Type B pancreatic cell (in vitro differentiated cells): ENCODE measurements at regions not wholly inside any gene's neighbourhood (a gene's known extent, or its start where the extent isn't known, plus 50 kb on each side); places are given as distances from the start of the nearest gene placed in this dataset.

Experiments
- DNase-seq: peaks from one replicate; pipeline ENCODE4 v3.0.0; 2021; ENCODE audit warnings: mixed read lengths; ENCODE audit not compliant: unreplicated experiment; ENCODE audit errors: extremely low spot score
- H3K27ac Mint-ChIP-seq: 2 replicates; pipeline ENCODE4 v1.8.0; 2021; ENCODE audit warnings: mild to moderate bottlenecking, mixed read lengths
- H3K27me3 Mint-ChIP-seq: 2 replicates; pipeline ENCODE4 v1.8.0; 2021; ENCODE audit warnings: mixed read lengths
- H3K36me3 Mint-ChIP-seq: 2 replicates; pipeline ENCODE4 v1.8.0; 2021; ENCODE audit warnings: mixed read lengths
- H3K4me1 Mint-ChIP-seq: one replicate; pipeline ENCODE4 v1.8.0; 2021; ENCODE audit warnings: mixed read lengths; ENCODE audit not compliant: unreplicated experiment
- H3K4me3 Mint-ChIP-seq: 2 replicates; pipeline ENCODE4 v1.8.0; 2021; ENCODE audit warnings: mild to moderate bottlenecking, mixed read lengths
- H3K9me3 Mint-ChIP-seq: 2 replicates; pipeline ENCODE4 v1.8.0; 2021; ENCODE audit warnings: mixed read lengths
- TF ChIP-seq, protein P1 (sequence below): fragments of 200-600 bp; sonication (generic); conservative IDR thresholded peaks from 2 replicates; pipeline ENCODE4 v1.5.0; 2021; ENCODE audit warnings: antibody characterized with exemption, mild to moderate bottlenecking

DNA sequence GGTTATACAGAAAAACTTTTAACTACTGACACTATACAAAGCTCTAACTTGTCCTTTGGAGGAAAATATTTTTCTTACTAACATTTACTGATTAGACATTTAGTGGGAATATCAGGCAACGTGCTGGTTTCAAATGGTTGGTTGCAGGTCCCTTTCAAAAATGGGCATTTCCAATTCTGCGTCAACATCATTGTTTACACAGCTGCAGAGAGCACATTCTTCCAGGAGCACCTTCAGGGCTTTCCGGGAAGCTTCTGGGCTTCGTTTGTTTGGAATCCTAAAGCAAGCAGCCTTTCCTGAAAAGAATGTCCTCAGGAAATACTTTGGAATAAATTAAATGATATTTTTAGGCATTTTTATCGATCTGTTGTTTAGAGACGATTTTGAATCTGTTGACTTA, 289.7 kb downstream of the TRIML1 start:
- Mint-ChIP-seq H3K36me3 (peaks cover 4% of the 10 kb centered on the region), H3K27ac (no peak overlapping the region), H3K27me3 (no peaks in the 10 kb centered on the region), H3K4me1 (no peaks in the 10 kb centered on the region), H3K4me3 (no peak overlapping the region), H3K9me3 (peaks cover 10% of the 10 kb centered on the region)
- no peak for DNase-seq
- TF ChIP-seq, protein P1, sequence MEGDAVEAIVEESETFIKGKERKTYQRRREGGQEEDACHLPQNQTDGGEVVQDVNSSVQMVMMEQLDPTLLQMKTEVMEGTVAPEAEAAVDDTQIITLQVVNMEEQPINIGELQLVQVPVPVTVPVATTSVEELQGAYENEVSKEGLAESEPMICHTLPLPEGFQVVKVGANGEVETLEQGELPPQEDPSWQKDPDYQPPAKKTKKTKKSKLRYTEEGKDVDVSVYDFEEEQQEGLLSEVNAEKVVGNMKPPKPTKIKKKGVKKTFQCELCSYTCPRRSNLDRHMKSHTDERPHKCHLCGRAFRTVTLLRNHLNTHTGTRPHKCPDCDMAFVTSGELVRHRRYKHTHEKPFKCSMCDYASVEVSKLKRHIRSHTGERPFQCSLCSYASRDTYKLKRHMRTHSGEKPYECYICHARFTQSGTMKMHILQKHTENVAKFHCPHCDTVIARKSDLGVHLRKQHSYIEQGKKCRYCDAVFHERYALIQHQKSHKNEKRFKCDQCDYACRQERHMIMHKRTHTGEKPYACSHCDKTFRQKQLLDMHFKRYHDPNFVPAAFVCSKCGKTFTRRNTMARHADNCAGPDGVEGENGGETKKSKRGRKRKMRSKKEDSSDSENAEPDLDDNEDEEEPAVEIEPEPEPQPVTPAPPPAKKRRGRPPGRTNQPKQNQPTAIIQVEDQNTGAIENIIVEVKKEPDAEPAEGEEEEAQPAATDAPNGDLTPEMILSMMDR = no peak

GRCh38 chr4:188429965-188430364, 290.7 kb downstream of the TRIML1 start:
- peaks cover 4% of the 10 kb centered on the region for H3K36me3 Mint-ChIP-seq
- no peak overlapping the region for H3K4me3 Mint-ChIP-seq
- H3K4me1 Mint-ChIP-seq = no peaks in the 10 kb centered on the region
- TF ChIP-seq, protein P1 = no peak
- H3K27me3 Mint-ChIP-seq = no peaks in the 10 kb centered on the region
- H3K9me3 Mint-ChIP-seq = peaks cover 13% of the 10 kb centered on the region
- no peak for DNase-seq
- H3K27ac Mint-ChIP-seq = no peak overlapping the region

- no peak overlapping the region for H3K27ac Mint-ChIP-seq
- no peak overlapping the region for H3K4me3 Mint-ChIP-seq
- H3K36me3 Mint-ChIP-seq = peaks cover 4% of the 10 kb centered on the region
- TF ChIP-seq, protein P1 = no peak
- H3K9me3 Mint-ChIP-seq = peaks cover 13% of the 10 kb centered on the region
- DNase-seq = no peak
- H3K4me1 Mint-ChIP-seq = no peaks in the 10 kb centered on the region
- H3K27me3 Mint-ChIP-seq = no peaks in the 10 kb centered on the region
Observed at GRCh38 chr4:188430384-188430783, 291.1 kb downstream of the TRIML1 start.

DNA sequence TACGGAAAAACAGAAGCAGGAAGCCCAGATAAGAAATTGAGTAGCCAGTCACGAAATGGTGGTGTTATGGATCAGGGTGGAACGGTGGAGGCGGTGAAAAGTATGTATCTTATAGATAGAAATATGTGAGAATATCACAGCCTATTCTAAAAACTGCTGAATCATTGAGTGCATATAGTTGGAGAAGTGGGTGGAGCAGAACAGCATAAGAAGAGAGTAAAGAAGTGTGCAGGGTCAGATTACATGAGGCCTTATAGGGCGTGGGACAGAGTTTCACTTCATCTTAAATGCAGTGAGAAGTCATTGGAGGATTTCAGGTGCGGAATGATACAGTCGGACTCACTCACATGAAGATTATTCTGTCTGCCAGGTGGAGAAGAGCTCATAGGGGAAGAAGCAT, 293.1 kb downstream of the TRIML1 start:
- no peak for DNase-seq
- peak overlapping the region; percentile 8 for H3K27ac Mint-ChIP-seq
- peaks cover 13% of the 10 kb centered on the region for H3K9me3 Mint-ChIP-seq
- H3K4me3 Mint-ChIP-seq = no peak overlapping the region
- no peaks in the 10 kb centered on the region for H3K4me1 Mint-ChIP-seq
- H3K27me3 Mint-ChIP-seq = no peaks in the 10 kb centered on the region
- TF ChIP-seq, protein P1 = no peak
- peaks cover 4% of the 10 kb centered on the region for H3K36me3 Mint-ChIP-seq

DNA sequence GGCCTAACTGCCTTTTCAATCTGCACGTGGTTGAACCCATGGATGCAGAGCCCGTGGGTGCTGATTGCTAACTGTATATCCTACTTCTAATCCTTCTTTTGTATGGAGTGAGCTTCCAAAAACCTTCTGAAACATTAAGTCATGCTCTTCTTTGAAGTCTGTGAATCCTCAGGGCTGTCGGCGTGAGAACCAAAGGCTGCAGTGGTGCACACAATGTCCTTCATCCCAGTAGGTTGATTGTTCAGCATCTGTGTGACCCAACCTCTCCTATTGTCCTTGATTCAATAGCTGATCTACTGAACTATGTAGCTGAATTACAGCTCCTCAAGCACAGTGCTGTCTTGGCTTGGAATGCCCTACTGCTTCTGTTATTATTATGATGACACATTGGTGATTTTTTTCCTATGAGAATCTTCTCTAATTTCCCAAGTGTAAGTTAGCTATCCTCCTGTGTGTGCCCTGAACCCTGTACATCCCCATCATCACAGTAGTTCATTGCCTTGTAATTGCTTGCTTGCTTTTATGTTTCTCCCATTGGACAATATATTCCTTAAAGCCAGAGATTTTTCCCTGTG, 294.6 kb downstream of the TRIML1 start:
- H3K9me3 Mint-ChIP-seq = peaks cover 13% of the 10 kb centered on the region
- DNase-seq = no peak
- H3K36me3 Mint-ChIP-seq = peaks cover 4% of the 10 kb centered on the region
- no peaks in the 10 kb centered on the region for H3K27me3 Mint-ChIP-seq
- no peak overlapping the region for H3K27ac Mint-ChIP-seq
- no peaks in the 10 kb centered on the region for H3K4me1 Mint-ChIP-seq
- H3K4me3 Mint-ChIP-seq = no peak overlapping the region
- TF ChIP-seq, protein P1 = no peak

- no peak for DNase-seq
- no peak overlapping the region for H3K27ac Mint-ChIP-seq
Observed at GRCh38 chr4:188434643-188435042, 295.4 kb downstream of the TRIML1 start.

More at GRCh38 chr4:188434643-188435042, 295.4 kb downstream of the TRIML1 start:
- TF ChIP-seq, protein P1 = no peak
- H3K4me1 Mint-ChIP-seq = no peaks in the 10 kb centered on the region
- H3K9me3 Mint-ChIP-seq = peaks cover 13% of the 10 kb centered on the region
- H3K27me3 Mint-ChIP-seq = no peaks in the 10 kb centered on the region
- H3K36me3 Mint-ChIP-seq = peaks cover 4% of the 10 kb centered on the region
- no peak overlapping the region for H3K4me3 Mint-ChIP-seq
